Esophagus muscularis mucosa (tissue), 4 donors: ENCODE measurements at regions not wholly inside any gene's neighbourhood (a gene's known extent, or its start where the extent isn't known, plus 50 kb on each side); places are given as distances from the start of the nearest gene placed in this dataset.

Source experiments
- EP300 ChIP-seq: sonication (generic); formaldehyde crosslinking; IDR thresholded peaks from one replicate; pipeline ENCODE4 v1.6.1; 2017; ENCODE audit warnings: antibody characterized with exemption
- POLR2A ChIP-seq: fragments of 450-650 bp; IDR thresholded peaks from one replicate; pipeline ENCODE4 v1.6.1; 2017; ENCODE audit warnings: antibody characterized with exemption, moderate library complexity, mild to moderate bottlenecking, low read depth
- POLR2AphosphoS5 ChIP-seq, 2 donors: sonication (generic); formaldehyde crosslinking; IDR thresholded peaks; one replicate each; pipeline ENCODE4 v1.6.1; 2017; ENCODE audit warnings: antibody characterized with exemption in 2 of 2
- TF ChIP-seq, protein P1 (sequence below), 3 experiments: fragments of 200-600 bp in 2 of 3; fragments of 450-650 bp in 1 of 3; sonication (generic) in 2 of 3; IDR thresholded peaks; one replicate each; pipeline ENCODE4 v1.5.1; 2017 to 2019; ENCODE audit warnings: antibody characterized with exemption in 3 of 3, mild to moderate bottlenecking in 2 of 3, moderate library complexity in 1 of 3

- TF ChIP-seq POLR2AphosphoS5 (IDR thresholded peaks at IDR 0.05) (no peak), EP300 (no peak), POLR2A (no peak)
- TF ChIP-seq, protein P1, sequence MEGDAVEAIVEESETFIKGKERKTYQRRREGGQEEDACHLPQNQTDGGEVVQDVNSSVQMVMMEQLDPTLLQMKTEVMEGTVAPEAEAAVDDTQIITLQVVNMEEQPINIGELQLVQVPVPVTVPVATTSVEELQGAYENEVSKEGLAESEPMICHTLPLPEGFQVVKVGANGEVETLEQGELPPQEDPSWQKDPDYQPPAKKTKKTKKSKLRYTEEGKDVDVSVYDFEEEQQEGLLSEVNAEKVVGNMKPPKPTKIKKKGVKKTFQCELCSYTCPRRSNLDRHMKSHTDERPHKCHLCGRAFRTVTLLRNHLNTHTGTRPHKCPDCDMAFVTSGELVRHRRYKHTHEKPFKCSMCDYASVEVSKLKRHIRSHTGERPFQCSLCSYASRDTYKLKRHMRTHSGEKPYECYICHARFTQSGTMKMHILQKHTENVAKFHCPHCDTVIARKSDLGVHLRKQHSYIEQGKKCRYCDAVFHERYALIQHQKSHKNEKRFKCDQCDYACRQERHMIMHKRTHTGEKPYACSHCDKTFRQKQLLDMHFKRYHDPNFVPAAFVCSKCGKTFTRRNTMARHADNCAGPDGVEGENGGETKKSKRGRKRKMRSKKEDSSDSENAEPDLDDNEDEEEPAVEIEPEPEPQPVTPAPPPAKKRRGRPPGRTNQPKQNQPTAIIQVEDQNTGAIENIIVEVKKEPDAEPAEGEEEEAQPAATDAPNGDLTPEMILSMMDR (IDR thresholded peaks at IDR 0.05): no peak
Observed at GRCh38 chr2:156064540-156064939, 268.0 kb downstream of the NR4A2 start.
